Activated B cell treated with CpG ODN at 0.5 μM for 24 hours (primary cell): ENCODE measurements at regions not wholly inside any gene's neighbourhood (a gene's known extent, or its start where the extent isn't known, plus 50 kb on each side); places are given as distances from the start of the nearest gene placed in this dataset.
"Not testable (repeated sequence)": the region's sequence is repeated elsewhere in the genome, so short reads cannot be mapped to it uniquely, and the experiment has no call there.

ENCODE experiments used
- ATAC-seq: fragments of 200-7000 bp; cut with Tn5 transposase; one replicate; pipeline ENCODE4 v1.10.0; 2021; ENCODE audit warnings: low read depth, mild to moderate bottlenecking, moderate library complexity
- CTCF ChIA-PET: fragments of 350-600 bp; sonication (Branson Sonifier 250); formaldehyde crosslinking; loops from one replicate; lab custom pipeline; 2021; ENCODE audit warnings: antibody characterized with exemption; lab: Charles Lee
- POLR2A ChIA-PET: fragments of 350-600 bp; sonication (Branson Sonifier 250); formaldehyde crosslinking; loops from one replicate; lab custom pipeline; 2021; ENCODE audit warnings: antibody characterized with exemption; lab: Charles Lee
- DNase-seq: peaks from one replicate; pipeline ENCODE4 v3.0.0; 2022
- H3K27ac Mint-ChIP-seq: one replicate; pipeline ENCODE4 v1.8.0; 2020; ENCODE audit warnings: mixed read lengths
- H3K27me3 Mint-ChIP-seq: one replicate; pipeline ENCODE4 v1.8.0; 2021; ENCODE audit warnings: mixed read lengths
- H3K36me3 Mint-ChIP-seq: one replicate; pipeline ENCODE4 v1.8.0; 2021; ENCODE audit warnings: low read depth, mixed read lengths
- H3K4me1 Mint-ChIP-seq: one replicate; pipeline ENCODE4 v1.8.0; 2021; ENCODE audit warnings: mixed read lengths
- H3K4me3 Mint-ChIP-seq: one replicate; pipeline ENCODE4 v1.8.0; 2020; ENCODE audit warnings: mild to moderate bottlenecking, mixed read lengths
- H3K9me3 Mint-ChIP-seq: one replicate; pipeline ENCODE4 v1.8.0; 2020; ENCODE audit warnings: mixed read lengths
- CTCF ChIP-seq: fragments of 200-600 bp; IDR thresholded peaks from one replicate; pipeline ENCODE4 v1.8.0; 2022; ENCODE audit warnings: antibody characterized with exemption, mild to moderate bottlenecking
- intact Hi-C: fragments of 100-400 bp; cut with micrococcal nuclease; formaldehyde crosslinking; loops from one replicate; pipeline ENCODE4 v1.15.1; 2024

GRCh38 chr14:22210906-22211305 lies 378.1 kb downstream of the DAD1 start:
- Mint-ChIP-seq H3K4me3 (no peak overlapping the region), H3K9me3 (no peaks in the 10 kb centered on the region), H3K27me3 (peaks cover 19% of the 10 kb centered on the region), H3K36me3 (no peaks in the 10 kb centered on the region), H3K4me1 (no peaks in the 10 kb centered on the region), H3K27ac (no peak overlapping the region)
- DNase-seq (no peak), ATAC-seq (no peak)
- intact Hi-C loops: no loop called here
- no peak for TF ChIP-seq CTCF
- POLR2A ChIA-PET: no interaction called here
- CTCF ChIA-PET: interaction anchor here (1.2 kb wide), 1 partner anchor 10 kb away, joined by 4 read pairs; no protein-coding TSS in a partner anchor

- ChIA-PET CTCF (no interaction called here), POLR2A (no interaction called here)
- intact Hi-C loops: no loop called here
- no peaks in the 10 kb centered on the region for H3K4me1 Mint-ChIP-seq
- peaks cover 19% of the 10 kb centered on the region for H3K27me3 Mint-ChIP-seq
- no peak for DNase-seq
- ATAC-seq: no peak
- H3K27ac Mint-ChIP-seq: no peak overlapping the region
- no peak for TF ChIP-seq CTCF
- no peaks in the 10 kb centered on the region for H3K9me3 Mint-ChIP-seq
- no peaks in the 10 kb centered on the region for H3K36me3 Mint-ChIP-seq
- no peak overlapping the region for H3K4me3 Mint-ChIP-seq
These were observed 379.0 kb downstream of the DAD1 start for GRCh38 chr14:22210026-22210425.

- intact Hi-C loops: no loop called here
- Mint-ChIP-seq H3K36me3 (no peaks in the 10 kb centered on the region), H3K4me1 (no peaks in the 10 kb centered on the region), H3K27ac (no peak overlapping the region), H3K27me3 (peaks cover 9% of the 10 kb centered on the region), H3K9me3 (no peaks in the 10 kb centered on the region), H3K4me3 (no peak overlapping the region)
- DNase-seq (no peak), ATAC-seq (no peak)
- CTCF ChIA-PET: interaction anchor here (1.0 kb wide), 1 partner anchor 18 kb away, joined by 3 read pairs; no protein-coding TSS in a partner anchor
- no peak for TF ChIP-seq CTCF
- POLR2A ChIA-PET: interaction anchor here (0.6 kb wide), 1 partner anchor 551 kb away, joined by 4 read pairs; no protein-coding TSS in a partner anchor
These were observed 386.0 kb downstream of the DAD1 start for GRCh38 chr14:22203036-22203435.

GRCh38 chr14:22202313-22202712 lies 386.7 kb downstream of the DAD1 start:
- Mint-ChIP-seq H3K36me3 (no peaks in the 10 kb centered on the region), H3K27ac (no peak overlapping the region), H3K4me3 (no peak overlapping the region), H3K4me1 (no peaks in the 10 kb centered on the region), H3K27me3 (peaks cover 15% of the 10 kb centered on the region), H3K9me3 (peaks cover 3% of the 10 kb centered on the region)
- CTCF ChIA-PET: interaction anchor here (1.0 to 2.2 kb wide), 3 partner anchors 19 to 171 kb away, joined by 3 to 11 read pairs (median 4); no protein-coding TSS in a partner anchor
- POLR2A ChIA-PET: interaction anchor here (0.6 kb wide), 1 partner anchor 552 kb away, joined by 4 read pairs; no protein-coding TSS in a partner anchor
- ATAC-seq (no peak), DNase-seq (no peak)
- intact Hi-C loops: no loop called here
- no peak for TF ChIP-seq CTCF

- H3K4me3 Mint-ChIP-seq: no peak overlapping the region
- peaks cover 15% of the 10 kb centered on the region for H3K27me3 Mint-ChIP-seq
- no peak overlapping the region for H3K27ac Mint-ChIP-seq
- H3K36me3 Mint-ChIP-seq: no peaks in the 10 kb centered on the region
- POLR2A ChIA-PET: no interaction called here
- intact Hi-C loops: no loop called here
- H3K4me1 Mint-ChIP-seq: no peaks in the 10 kb centered on the region
- TF ChIP-seq CTCF: no peak
- peaks cover 3% of the 10 kb centered on the region for H3K9me3 Mint-ChIP-seq
- CTCF ChIA-PET: interaction anchor here (0.7 to 2.2 kb wide), 13 partner anchors 10 to 259 kb away, joined by 3 to 11 read pairs (median 4); no protein-coding TSS in a partner anchor
- peak; percentile 72 for ATAC-seq
- DNase-seq: no peak
These were observed 387.9 kb downstream of the DAD1 start for GRCh38 chr14:22200977-22201605.

- POLR2A ChIA-PET, DNase-seq, H3K36me3 Mint-ChIP-seq, H3K4me1 Mint-ChIP-seq, intact Hi-C loops, H3K4me3 Mint-ChIP-seq, H3K27ac Mint-ChIP-seq, ATAC-seq, H3K9me3 Mint-ChIP-seq: not testable (repeated sequence)
- CTCF ChIA-PET: interaction anchor here (1.6 kb wide), 1 partner anchor 19 kb away, joined by 6 read pairs; no protein-coding TSS in a partner anchor
- peaks cover 15% of the 10 kb centered on the region for H3K27me3 Mint-ChIP-seq
These were observed 388.9 kb downstream of the DAD1 start for GRCh38 chr14:22200131-22200530.
